Retina (tissue), 1 donor: ENCODE measurements at regions not wholly inside any gene's neighbourhood (a gene's known extent, or its start where the extent isn't known, plus 50 kb on each side); places are given as distances from the start of the nearest gene placed in this dataset.

Source experiments
- DNase-seq: peaks from one replicate; pipeline ENCODE4 v3.0.0-alpha.2; 2016

DNA sequence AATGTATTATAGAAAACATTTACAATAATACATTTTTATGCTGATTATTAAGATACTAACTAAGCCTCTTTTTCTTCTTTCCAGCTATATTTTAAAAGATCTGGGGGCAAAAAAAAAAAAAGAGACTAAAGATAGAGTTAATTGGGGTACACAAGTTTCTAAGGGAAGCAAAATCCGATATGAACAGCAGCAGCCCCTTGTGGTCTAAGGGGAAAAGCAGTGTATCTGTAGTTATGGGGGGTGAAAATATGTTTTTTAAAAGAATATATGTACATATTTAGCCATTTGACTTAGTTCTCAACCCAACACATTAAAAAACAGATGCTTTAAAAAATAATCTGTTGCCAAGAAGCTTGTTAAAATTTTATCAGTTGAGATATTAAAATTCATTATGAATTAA, 134.3 kb upstream of the POU5F2 start:
- no peak for DNase-seq

DNA sequence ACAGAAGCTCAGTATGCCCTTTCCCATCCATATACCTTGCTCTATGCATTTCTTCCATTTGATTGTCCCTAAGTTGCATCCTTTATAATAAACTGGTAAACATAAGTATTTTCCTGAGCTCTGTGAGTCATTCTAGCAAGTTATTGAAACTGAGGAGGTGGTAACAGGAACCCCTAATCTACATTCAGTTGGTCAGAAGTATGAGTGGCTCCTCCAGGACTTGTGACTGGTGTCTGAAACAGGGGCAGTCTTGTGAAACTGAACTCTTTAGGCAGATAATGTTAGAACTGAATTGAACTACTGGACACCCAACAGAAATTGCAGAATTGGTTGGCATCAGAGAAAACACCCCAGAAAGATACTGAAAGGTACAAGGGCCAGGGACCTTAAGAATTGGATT, 133.1 kb upstream of the POU5F2 start:
- DNase-seq: no peak

DNA sequence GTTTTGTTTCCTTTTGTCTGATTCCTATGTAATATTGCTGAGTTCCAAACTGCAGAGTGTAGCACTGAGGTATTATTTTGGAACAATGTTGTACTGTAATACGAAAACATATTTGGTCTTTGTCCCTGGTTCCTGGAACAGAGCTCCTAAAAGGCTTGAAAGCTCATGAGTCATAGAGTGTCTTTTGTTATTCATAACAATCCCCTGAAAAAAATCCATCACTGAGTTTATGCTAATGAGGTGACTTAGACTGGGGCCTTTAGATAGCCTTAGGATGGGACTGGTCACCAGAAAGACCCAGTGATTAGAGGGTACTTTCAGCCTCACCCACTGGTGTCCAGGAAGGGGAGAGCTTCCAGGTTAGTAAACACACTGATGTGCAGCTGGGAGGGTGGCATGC, 132.7 kb upstream of the POU5F2 start:
- no peak for DNase-seq

DNA sequence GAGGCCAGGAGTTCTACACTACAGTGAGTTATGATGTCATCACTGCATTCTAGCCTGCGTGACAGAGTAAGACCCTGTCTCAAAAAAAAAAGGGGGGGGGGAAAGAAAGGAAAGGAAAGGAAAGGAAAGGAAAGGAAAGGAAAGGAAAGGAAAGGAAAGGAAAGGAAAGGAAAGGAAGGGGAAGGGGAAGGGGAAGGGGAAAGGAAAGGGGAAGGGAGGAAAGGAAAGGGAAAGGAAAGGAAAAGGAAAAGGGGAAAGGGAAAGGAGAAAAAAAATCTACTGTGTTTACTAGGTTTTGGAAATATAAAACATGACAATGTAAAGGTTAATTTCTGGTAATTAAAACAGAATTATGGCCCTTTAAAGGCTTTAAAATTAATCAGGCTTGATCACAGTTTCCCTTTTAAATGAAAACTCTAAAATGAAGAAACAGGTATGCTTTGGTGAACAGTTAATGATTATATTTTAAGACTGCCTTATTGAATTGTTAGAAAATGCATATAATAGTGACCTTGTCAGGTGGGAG, 131.9 kb upstream of the POU5F2 start:
- DNase-seq: no peak

DNA sequence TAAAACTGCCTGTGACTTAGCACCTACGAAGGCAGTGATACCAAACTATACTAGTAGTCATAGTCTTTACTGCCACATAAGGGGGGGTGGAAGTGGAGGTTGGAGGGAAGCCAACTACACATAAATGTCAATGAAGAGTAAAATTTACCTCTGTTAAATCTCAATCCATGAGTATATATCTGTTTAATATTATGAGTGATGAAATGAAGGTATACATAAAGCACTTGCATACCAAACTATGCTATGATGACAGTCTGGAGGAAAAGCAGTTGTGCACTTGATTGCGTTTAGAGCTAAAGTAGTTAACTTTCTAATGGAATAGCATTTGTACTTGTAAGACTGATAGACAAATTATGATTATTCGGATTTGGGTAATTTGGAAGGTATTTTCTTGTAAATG, 129.2 kb upstream of the POU5F2 start:
- no peak for DNase-seq

DNA sequence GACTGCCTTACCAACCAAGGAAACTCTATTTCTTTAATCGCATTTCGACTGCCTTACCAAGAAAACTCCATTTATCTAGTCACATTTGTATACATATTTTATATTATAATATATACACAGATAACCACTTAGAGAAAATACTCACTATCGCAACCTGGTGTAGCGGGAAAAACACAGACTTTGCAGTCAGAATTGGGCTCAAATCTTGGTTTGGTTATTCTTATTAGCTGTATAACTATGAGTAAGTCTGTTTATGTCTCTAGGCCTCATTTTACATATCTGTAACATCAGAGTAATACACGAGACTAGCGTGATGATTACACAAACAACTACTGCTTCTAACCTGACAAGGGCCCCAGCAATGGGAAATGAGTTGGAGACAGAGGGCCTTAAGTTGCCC, 127.5 kb upstream of the POU5F2 start:
- no peak for DNase-seq

DNA sequence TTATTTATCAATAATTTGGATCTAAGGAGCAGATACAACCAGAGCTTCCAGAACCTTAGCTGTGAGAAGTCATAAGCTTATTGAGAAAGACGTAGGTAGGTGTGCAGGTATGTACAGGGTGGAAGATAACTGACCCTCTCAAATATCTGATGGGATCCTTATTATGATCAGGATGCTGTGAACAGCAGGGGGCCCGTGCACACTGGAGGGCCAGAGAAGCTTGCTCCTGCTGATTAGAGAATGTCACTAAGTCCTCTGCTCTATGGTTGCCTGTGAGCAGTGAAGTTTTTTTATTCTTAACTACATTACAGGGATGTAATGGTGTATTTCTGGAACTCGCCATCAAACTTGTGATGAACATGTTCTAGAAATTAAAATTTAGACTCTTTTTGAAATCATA, 108.9 kb upstream of the POU5F2 start:
- no peak for DNase-seq

DNA sequence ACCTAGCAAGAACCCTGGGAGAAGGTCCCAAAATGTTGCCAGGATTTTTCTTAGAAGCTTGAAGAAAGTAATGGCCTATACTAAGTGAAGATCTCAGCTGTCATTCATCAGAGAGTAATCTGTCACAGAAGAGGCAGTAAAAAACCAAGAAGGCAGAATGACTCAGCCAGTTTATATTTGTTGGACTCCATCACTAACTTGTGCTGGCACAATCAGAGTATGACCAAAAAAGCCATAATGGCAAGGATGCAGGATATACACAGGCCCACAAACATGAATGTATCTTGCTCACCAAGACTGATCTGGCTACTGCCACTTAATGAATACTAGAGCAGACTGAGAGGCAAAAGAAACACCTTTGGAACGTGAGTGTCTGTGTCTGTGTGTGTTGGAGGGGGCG, 104.0 kb upstream of the POU5F2 start:
- no peak for DNase-seq

DNA sequence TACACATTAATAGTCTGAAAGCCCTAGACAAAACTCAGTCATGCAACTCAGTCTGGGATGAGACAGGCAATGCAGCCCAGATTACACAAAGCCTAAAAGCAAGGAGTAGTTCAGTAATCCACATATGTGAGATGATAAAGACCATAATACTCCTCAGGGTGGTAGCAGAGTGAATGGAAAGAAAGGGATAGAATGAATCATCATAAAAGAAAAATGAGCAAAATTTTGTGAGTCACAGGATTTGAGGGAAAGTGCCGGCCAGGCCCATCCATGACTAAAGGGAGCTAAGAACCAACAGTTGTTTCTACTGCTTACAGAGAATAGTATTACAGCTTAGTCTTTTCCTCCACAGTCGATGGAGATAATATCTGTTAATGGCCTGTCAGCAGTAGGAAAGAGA, 90.0 kb upstream of the POU5F2 start:
- no peak for DNase-seq

DNA sequence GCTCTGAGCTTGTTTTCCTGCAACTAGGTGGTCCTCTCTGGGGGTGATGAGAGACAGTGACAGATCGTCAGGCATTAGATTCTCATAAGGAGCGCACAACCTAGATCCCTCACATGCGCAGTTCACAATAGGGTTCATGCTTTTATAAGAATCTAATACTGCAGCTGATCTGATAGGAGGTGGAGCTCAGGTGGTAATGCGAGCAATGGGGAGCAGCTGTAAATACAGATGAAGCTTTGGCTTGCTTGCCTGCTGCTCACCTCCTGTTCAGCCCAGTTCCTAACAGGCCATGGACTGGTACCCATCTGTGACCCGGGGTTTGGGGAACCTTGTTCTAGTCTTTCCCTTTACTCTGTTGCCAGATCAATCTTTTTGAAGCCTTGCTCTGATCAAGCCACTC, 89.5 kb upstream of the POU5F2 start:
- no peak for DNase-seq

DNA sequence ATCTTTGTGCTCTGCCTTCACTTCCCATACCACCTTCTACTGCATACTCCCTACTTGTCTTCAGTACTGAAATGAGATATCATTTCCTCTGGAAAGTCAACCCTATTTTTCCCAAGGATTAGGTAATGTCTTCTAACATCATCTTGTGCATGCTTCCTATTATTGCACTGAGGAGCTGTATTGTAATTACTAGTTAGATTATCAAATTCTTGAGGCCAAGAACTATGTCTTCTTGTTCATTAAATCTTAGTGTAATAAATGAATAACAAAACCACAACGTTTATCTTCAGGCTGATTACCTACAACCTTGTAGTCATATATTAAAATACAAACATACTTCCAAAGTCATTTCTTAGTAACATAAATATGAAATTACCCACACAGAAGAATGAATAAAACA, 87.9 kb upstream of the POU5F2 start:
- no peak for DNase-seq

DNA sequence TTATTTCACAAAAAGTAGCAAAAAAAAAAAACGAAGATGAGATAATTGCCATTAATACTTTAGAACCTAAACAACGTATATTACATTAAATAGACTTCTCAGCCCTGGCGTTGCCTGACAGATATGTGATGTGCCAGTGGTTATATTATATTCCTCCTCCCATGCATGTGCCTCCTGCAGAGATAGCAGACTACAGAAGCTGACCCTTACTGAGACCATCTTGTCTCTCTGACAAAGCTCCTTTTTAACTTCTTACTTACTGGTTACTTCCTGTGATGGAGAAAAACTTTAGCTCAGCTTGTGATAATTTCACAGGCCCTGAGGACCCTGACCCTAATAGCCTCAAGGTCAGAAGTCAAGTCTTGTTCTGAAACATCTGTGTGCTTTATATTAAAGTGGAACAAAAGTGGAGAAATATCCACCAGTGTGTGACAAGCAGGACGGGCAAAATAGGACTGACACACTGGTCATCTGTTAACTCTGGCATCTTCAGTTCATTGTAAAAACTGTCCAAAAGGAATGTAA, 80.6 kb upstream of the POU5F2 start:
- peak; percentile 12 for DNase-seq

DNA sequence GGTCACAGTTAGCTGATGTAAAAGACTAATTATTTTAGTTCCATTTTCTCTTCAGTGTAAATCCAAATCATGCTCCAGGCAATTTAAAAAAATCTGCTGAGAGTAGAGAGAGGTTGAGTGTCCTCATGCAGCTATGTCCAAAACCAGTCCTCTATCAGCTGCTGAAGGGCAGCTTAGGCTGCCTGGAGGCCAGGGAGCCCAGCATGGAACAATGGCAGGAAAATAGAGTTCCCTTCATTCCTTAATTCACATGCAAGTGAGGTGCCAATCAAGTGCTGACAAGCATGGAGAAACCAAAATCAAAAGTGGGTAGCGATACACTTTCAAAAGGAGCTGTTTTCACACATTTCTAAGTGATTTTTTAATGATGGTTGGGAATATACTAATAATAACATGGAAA, 78.3 kb upstream of the POU5F2 start:
- DNase-seq: no peak

DNA sequence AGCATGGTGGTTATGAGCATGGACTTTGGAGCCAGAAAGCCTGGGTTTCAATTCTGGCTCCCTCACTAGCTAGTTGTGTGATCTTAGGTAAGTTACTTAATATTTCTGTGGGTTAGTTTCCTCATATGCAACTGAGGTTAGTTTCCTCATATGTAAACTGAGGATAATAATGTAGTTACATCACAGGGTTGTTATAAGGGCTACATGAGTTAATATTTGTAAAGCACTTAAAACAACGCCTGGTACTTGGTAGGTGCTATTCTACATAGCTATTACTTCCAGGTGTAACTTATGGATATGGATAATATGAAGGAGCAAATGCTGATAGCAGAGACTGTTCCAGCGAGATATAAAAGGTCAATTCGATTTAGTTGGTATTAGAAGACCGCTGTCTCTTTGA, 69.4 kb upstream of the POU5F2 start:
- DNase-seq: no peak

DNA sequence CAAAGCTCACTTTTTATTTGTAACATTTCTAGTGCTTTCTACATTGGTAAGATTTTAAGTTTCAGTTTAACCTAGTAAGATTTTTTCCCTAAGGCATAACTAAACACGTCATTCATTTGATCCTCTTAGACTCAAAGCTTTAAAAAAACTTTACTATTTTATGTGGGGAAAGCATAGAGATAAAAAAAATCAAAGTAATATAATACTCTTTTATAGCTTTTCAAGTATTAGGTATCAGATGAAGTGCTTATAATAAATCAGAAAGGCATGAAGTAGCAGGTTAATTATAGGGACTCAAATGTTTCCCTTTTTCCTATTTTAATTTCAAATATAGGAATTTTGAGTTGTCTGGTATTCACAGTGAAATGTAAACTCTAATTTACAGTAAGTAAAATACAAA, 68.0 kb upstream of the POU5F2 start:
- DNase-seq: no peak

DNA sequence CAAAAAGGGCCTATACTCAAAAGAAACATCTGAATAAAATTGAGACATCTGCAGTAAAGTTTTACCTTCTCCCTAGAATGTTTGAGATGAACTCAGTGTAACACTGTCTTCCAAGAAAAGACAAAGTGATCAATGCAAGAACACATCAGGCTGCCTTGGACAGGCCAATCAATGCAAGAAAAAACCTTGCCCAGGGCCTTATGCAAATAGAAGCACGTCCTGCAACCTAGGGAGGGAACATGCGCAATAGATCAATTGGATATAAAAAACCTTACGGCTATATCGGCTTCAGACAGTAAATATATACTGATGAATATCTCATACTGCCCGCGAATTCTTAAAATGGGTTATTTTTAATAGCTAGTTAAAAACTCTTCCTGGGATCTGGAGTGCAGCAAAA, 66.4 kb upstream of the POU5F2 start:
- DNase-seq: no peak

DNA sequence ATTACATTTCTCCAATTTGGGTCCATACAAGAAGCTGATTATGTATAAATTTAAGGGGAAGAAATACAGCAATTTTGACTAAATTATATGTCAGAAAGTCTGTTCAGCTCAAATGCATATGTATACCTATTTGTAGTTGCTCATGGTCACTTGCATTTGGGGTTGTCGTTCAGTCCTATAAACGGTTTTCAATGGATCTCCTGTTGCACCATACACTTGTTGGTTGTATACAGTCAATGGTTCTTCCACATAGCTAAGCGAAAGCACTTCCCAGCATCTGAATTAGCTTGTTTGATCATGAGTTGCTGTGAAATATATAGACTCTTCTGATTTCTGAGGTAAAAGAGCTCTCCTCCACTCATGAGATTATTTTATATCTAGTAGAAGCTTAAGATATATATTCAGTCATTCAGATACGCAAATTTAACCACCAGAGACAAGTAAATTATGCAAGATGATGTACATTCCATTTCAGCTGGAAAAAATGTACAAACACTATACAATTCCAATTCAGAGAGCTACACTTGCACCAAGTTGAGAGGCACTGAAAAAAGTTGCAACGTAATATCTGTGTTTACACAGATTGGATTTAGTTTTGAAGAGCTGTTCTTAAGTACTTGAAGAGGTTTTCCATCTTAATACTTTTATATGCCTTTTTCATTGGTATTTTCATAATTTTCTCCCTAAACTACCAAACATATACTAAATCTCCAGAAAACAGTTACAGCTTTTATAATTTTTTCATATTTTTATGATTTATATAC, 64.4 kb upstream of the POU5F2 start:
- no peak for DNase-seq

DNA sequence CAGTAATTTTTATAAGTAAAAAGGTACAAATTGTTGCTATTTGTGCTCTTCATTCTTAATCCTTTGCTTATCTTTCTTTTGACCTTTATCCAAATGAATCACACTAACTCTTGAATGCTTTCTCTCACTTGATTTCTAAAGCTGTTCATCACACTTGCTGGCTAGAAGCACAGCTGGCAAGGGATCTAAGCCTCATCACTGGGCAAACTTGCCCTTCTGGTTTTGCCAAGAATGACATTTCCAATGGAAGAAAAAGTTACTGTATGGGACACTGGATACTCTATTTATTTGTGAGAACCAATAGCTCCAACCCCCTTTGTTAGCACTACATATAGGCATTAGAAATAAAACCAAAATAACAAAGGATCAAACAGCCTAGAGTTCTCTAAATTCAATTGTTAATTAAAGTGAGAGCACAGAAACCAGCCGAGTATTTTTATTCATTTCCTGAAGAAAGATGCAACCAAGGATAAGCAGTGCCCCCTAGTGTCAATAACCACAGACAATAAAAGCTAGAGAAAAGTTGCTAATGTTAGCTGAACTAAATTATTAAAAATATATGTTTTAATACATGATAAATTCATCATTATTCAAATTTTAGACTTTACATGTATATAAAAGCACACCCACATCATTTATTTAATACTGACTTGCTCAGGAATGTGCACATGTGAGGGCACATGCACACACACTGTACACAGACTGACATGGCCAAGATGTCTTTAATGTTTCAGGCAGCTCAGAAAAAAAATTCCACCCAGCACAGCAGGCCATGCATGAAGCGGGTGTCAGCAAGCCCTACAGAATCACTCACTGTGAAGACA, 59.8 kb upstream of the POU5F2 start:
- peak; percentile 71 for DNase-seq

DNA sequence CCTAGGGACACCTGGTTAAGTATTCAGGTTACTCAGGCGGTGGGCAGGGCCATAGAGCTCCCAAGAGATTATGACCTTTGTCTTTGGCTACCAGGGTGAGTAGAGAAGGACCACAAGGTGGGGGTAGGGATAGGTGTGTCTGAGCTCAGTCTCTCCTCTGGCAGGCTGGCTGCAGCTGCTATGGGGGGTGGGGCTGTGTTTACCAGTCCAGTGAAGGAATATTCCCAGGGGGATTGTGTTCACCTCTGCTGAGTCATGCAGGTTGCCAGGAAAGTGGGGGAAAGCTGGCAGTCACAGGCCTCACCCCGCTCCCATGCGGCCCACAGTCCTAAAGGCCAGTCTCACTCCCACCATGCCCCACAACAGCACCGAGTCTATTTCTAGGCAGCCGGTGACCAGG, 53.6 kb upstream of the POU5F2 start:
- DNase-seq: no peak

DNA sequence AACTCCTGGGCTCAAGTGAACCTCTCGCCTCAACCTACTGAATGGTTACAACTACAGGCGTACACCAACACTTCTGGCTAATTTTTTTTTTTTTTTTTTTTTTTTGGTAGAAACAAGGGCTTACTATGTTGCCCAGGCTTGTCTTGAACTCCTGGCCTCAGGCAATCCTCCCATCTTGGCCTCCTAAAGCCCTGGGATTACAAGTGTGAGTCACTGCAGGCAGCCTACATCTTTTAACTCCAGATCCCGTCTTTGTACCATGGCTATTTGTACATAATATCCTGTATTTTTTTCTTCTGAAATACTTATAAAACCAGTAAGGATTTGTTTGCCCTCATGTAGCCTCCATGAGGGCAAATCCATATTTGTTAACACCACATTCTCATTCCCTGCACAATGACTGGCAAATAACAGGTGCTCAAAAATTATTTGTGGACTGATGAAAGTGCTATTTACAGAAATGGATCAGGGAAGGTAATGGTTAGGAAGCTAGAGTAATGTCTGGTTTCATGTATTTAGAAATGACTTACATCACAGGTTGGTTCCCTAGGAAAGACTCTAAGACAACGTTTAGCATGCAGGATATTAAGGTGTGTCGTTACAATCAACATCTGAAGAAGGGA, 51.9 kb upstream of the POU5F2 start:
- DNase-seq: no peak

DNA sequence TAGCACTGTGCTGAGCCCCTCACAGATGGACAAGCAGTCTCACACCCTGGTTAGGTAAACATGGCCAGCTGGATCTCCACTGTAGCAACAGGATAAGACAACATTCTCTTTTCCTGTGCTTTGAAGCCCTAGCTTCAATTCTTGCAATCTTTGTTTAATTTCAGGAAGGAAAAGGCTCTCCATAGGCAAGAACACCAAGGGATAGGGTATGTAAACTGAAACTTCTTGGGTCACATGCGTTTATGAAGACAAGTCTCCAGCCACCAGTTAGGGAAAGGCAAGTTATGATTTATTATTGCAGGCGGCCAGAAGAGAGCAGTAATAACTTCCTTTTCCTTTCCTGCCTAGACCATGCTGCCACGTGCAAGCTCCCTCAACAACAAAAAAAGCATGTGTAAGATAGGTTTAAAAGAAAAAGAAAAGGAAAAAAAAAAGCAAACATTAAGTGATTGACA, 50.1 kb upstream of the POU5F2 start:
- DNase-seq: no peak
